ENCODE measurements at regions not wholly inside any gene's neighbourhood (a gene's known extent, or its start where the extent isn't known, plus 50 kb on each side); places are given as distances from the start of the nearest gene placed in this dataset.

DNA sequence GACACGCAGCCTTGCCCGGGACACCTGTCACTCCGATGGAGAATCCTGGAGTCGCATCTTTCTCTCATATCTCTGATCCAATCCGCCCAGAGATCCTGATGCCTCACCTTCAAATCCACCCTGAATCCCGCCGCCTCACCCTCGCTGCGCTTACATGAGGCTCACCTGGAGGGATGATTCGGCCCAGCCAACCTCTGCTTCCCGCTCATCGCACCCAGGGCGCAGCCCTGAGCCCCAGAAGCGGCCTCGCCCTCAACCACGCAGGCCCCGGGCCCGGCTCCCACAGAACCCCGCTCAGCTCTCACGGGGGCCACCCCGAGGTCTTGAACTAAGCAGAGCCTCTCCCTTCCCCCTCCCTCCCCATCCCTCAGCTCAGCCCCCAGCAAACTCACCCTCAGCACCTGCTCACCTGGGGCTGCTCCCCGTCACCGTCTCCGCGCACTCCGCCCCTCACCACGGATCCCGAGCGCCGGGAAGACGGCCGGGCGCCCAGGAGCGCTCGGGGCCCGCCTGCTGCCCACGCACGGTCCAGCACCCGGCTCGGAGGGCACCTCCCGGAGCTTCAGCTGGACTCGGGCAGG is 160.0 kb downstream of the NDUFA10 start (continued):
- no peak for TF ChIP-seq MGA (IDR thresholded peaks at IDR 0.05)
- TF ChIP-seq CHCHD3 (CRISPR knock-in tag; IDR thresholded peaks at IDR 0.05) = no peak
- no peak for TF ChIP-seq ILF3 (IDR thresholded peaks at IDR 0.05; ENCODE audit: borderline replicate concordance)
